Calu3 (cell line): ENCODE measurements at regions not wholly inside any gene's neighbourhood (a gene's known extent, or its start where the extent isn't known, plus 50 kb on each side); places are given as distances from the start of the nearest gene placed in this dataset.
A peak's percentile ranks its signal among the peaks of the same experiment; 100 is the strongest.
"Not testable (repeated sequence)": the region's sequence is repeated elsewhere in the genome, so short reads cannot be mapped to it uniquely, and the experiment has no call there.

ENCODE experiments used
- BruUV-seq: library from RNA; stranded (reverse); fragments of 400-500 nt; replicated peaks from 2 replicates; lab custom pipeline; 2021; lab: Mats Ljungman, UMichigan
- CTCF ChIA-PET: fragments of 300-600 bp; sonication (Branson Sonifier 250); formaldehyde crosslinking; loops from one replicate; lab custom pipeline; 2022; ENCODE audit warnings: antibody characterized with exemption; lab: Charles Lee
- DNase-seq: peaks from one replicate; pipeline ENCODE4 v3.0.0; 2022
- H3K27ac Mint-ChIP-seq: one replicate; pipeline ENCODE4 v1.8.0; 2022; ENCODE audit warnings: mixed read lengths; ENCODE audit not compliant: unreplicated experiment
- H3K27me3 Mint-ChIP-seq: one replicate; pipeline ENCODE4 v1.8.0; 2022; ENCODE audit warnings: mixed read lengths; ENCODE audit not compliant: unreplicated experiment
- H3K36me3 Mint-ChIP-seq: one replicate; pipeline ENCODE4 v1.8.0; 2022; ENCODE audit warnings: mild to moderate bottlenecking, moderate library complexity, mixed read lengths; ENCODE audit not compliant: insufficient read depth, unreplicated experiment
- H3K4me1 Mint-ChIP-seq: one replicate; pipeline ENCODE4 v1.8.0; 2022; ENCODE audit warnings: mild to moderate bottlenecking, low read depth, mixed read lengths; ENCODE audit not compliant: unreplicated experiment
- H3K4me3 Mint-ChIP-seq: one replicate; pipeline ENCODE4 v1.8.0; 2022; ENCODE audit warnings: mild to moderate bottlenecking, low read depth, moderate library complexity, mixed read lengths; ENCODE audit not compliant: unreplicated experiment
- H3K9me3 Mint-ChIP-seq: one replicate; pipeline ENCODE4 v1.8.0; 2022; ENCODE audit warnings: low read depth, mixed read lengths; ENCODE audit not compliant: unreplicated experiment
- CTCF ChIP-seq: fragments of 200-600 bp; IDR thresholded peaks from one replicate; pipeline ENCODE4 v1.8.0; 2022; ENCODE audit warnings: antibody characterized with exemption; ENCODE audit not compliant: unreplicated experiment
- intact Hi-C: fragments of 100-400 bp; cut with micrococcal nuclease; formaldehyde crosslinking; loops from one replicate; pipeline ENCODE4 v1.10.0; 2022; ENCODE audit not compliant: unreplicated experiment

DNA sequence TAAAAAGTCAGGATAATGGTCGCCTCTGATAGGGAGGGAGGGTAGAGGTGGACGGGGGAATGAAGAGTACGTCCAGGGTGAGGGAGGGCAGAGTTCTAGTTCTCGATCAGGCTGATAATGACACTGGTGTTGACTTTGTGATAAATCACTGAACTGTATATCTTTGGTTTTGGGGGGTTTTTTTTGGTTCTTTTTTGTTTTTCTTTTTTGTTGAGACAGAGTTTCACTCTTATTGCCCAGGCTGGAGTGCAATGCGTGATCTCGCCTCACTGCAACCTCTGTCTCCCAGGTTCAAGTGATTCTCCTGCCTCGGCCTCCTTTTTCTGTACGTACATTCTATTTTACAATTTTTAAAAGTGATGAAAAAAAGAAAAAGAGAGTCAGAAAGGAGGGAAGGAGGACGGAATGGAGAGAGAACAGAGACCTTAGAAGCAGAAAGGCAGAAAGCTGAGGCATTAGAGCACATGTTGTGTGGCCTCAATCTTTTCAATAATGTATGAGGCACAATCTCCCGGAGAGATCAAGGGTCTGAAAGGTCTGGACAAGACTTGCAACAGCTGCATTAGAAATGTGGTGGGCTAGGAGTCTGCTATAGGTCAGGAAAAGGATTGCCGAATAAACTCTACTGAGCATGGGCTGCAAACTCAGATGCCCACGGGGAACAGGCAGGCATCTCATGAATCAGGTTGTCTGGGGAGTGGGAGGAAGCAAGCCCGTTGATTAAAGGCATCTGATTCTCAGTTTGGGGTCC is 174.8 kb downstream of the TOMM20 start:
- Mint-ChIP-seq H3K9me3 (peaks cover 4% of the 10 kb centered on the region), H3K36me3 (peaks cover 12% of the 10 kb centered on the region), H3K27ac (peak overlapping the region; percentile 12), H3K27me3 (no peaks in the 10 kb centered on the region), H3K4me1 (peaks cover 45% of the 10 kb centered on the region), H3K4me3 (no peak overlapping the region)
- DNase-seq, result no peak
- CTCF ChIA-PET, result interaction anchor here (1.5 kb wide), 1 partner anchor 116 kb away, joined by 4 read pairs; no protein-coding TSS in a partner anchor
- BruUV-seq, result no TSS peak
- intact Hi-C loops, result no loop called here
- no peak for TF ChIP-seq CTCF

DNA sequence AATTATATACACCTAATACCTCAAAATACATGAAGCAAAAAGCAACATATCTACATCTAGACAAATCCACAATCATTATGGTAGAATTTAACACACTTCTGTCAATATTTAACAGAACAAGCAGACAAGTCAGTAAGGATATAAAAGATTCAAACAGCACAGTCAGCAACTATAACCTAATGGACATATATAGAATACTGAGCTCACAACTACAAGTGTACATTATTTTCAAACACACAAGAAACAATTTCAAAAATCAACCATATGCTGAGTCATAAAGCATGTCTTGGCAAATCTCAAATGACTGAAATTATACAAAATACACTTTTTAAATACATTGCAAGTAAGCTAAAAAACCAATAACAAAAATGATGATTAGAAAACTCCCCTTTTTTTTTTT is 178.0 kb downstream of the TOMM20 start:
- TF ChIP-seq CTCF, result no peak
- Mint-ChIP-seq H3K27me3 (no peaks in the 10 kb centered on the region), H3K27ac (no peak overlapping the region), H3K9me3 (peaks cover 4% of the 10 kb centered on the region), H3K4me1 (peaks cover 16% of the 10 kb centered on the region), H3K36me3 (peaks cover 3% of the 10 kb centered on the region), H3K4me3 (no peak overlapping the region)
- intact Hi-C loops, result no loop called here
- DNase-seq, result no peak
- CTCF ChIA-PET, result interaction anchor here (0.7 kb wide), 2 partner anchors 225 to 337 kb away, joined by 3 read pairs; no protein-coding TSS in a partner anchor
- BruUV-seq, result no TSS peak

DNA sequence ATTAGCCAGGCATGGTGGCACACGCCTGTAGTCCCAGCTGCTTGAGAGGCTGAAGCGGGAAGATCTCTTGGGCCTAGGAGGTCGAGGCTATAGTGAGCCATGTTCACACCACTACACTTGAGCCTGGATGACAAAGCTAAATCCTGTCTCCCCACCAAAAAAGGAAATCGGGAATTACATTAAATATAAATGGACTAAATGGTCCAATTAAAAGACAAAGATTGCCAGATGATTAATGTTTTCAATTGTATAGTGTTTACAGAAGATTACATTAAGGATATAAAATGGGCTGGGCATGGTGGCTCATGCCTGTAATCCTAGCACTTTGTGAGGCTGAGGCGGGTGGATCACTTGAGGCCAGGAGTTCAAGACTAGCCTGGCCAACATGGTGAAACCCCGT is 179.1 kb downstream of the TOMM20 start:
- CTCF ChIA-PET, H3K4me3 Mint-ChIP-seq, BruUV-seq, H3K27ac Mint-ChIP-seq, intact Hi-C loops, H3K36me3 Mint-ChIP-seq, DNase-seq, H3K27me3 Mint-ChIP-seq, H3K4me1 Mint-ChIP-seq: not testable (repeated sequence)
- peaks cover 10% of the 10 kb centered on the region for H3K9me3 Mint-ChIP-seq

DNA sequence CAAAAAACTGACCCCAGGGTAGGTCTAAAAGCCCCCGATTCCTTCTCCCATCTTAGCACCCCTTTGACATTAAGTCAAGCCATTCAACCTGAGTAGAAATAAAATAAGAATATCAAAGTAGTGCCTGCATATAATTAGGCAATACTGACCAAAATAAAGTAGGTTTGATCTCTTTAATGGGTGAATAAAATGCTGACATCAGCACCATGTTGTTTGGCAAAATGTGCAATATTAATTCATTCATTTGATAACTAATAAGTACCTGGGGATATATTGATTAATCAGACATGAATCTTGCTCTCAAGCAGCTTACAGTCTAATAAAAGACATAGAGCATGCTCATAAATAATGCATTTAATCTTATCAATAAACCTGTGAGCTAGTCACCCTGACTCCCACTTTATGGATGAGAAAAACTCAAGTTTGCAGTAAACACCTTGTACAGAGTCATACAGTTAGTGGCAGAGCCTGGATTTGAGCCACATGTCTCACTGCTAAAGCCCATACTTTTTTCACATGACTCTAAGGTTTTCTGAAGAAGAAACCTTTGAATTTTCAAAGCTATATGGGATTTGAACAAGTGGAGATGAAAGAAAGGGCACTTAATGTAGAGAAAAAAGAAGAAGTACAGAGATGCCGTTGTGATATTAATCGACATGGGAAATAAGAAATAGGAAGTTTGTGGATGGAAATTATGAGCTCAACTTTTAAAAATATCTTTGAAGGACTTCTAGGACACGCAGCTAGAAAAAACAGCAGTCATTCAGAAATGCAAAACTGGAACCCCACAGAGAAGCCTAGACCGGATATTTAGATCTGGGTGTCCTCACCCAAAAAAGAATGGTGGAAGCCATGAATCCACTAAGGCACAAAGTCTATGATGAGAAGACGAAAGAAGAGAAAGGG is 183.9 kb downstream of the TOMM20 start:
- H3K27me3 Mint-ChIP-seq, result no peaks in the 10 kb centered on the region
- CTCF ChIA-PET, result interaction anchor here (0.9 kb wide), 1 partner anchor 18 kb away, joined by 3 read pairs; no protein-coding TSS in a partner anchor
- H3K4me3 Mint-ChIP-seq, result no peak overlapping the region
- intact Hi-C loops, result no loop called here
- H3K9me3 Mint-ChIP-seq, result peaks cover 10% of the 10 kb centered on the region
- H3K36me3 Mint-ChIP-seq, result no peaks in the 10 kb centered on the region
- TF ChIP-seq CTCF, result no peak
- DNase-seq, result no peak
- H3K27ac Mint-ChIP-seq, result no peak overlapping the region
- no peaks in the 10 kb centered on the region for H3K4me1 Mint-ChIP-seq
- no TSS peak for BruUV-seq
